Thyroid gland (tissue), 4 donors: ENCODE measurements at regions not wholly inside any gene's neighbourhood (a gene's known extent, or its start where the extent isn't known, plus 50 kb on each side); places are given as distances from the start of the nearest gene placed in this dataset.

Experiments used
- DNase-seq, 2 donors: peaks; one replicate each; pipeline ENCODE4 v3.0.0-alpha.2; 2019
- H3K27ac ChIP-seq, 3 donors: fragments of 200-600 bp; sonication (generic); 1 replicate in 2 of 3; 2 replicates in 1 of 3; pipeline ENCODE4 v1.5.1; 2016 to 2019; ENCODE audit warnings: mild to moderate bottlenecking in 1 of 3, moderate library complexity in 1 of 3
- H3K27me3 ChIP-seq: fragments of 200-600 bp; sonication (generic); one replicate; pipeline ENCODE4 v1.5.1; 2019
- H3K36me3 ChIP-seq, 2 donors: fragments of 200-600 bp; sonication (generic); one replicate each; pipeline ENCODE4 v1.5.1; 2016 to 2019
- H3K4me1 ChIP-seq, 2 donors: fragments of 200-600 bp; sonication (generic); one replicate each; pipeline ENCODE4 v1.5.1; 2017 to 2019
- H3K4me3 ChIP-seq, 3 donors: fragments of 200-600 bp; sonication (generic); replicated peaks in 1 of 3; 1 replicate in 2 of 3; 2 replicates in 1 of 3; pipeline ENCODE4 v1.5.1; 2016; ENCODE audit warnings: mild to moderate bottlenecking in 1 of 3
- H3K9me3 ChIP-seq: fragments of 200-600 bp; sonication (generic); one replicate; pipeline ENCODE4 v1.5.1; 2017
- POLR2A ChIP-seq, 2 donors: fragments of 450-650 bp; IDR thresholded peaks; one replicate each; pipeline ENCODE4 v1.6.1; 2017; ENCODE audit warnings: antibody characterized with exemption in 2 of 2, mild to moderate bottlenecking in 2 of 2, moderate library complexity in 1 of 2
- WGBS, 2 donors: methylation state at CpG; one replicate each; pipeline ENCODE4 v1.1.5; 2017; 5-methylcytosine and 5-hydroxymethylcytosine counted together
- intact Hi-C: fragments of 100-400 bp; cut with DNase I; formaldehyde crosslinking; loops from one replicate; pipeline ENCODE4 v1.15.1; 2023
- TF ChIP-seq, protein P1 (sequence below), 6 experiments: fragments of 200-600 bp in 3 of 6; fragments of 450-650 bp in 3 of 6; sonication (generic) in 3 of 6; IDR thresholded peaks; one replicate each; pipeline ENCODE4 v1.5.1; 2016 to 2019; ENCODE audit warnings: antibody characterized with exemption in 6 of 6, mild to moderate bottlenecking in 2 of 6, inconsistent platforms in 1 of 6, moderate library complexity in 1 of 6

DNA sequence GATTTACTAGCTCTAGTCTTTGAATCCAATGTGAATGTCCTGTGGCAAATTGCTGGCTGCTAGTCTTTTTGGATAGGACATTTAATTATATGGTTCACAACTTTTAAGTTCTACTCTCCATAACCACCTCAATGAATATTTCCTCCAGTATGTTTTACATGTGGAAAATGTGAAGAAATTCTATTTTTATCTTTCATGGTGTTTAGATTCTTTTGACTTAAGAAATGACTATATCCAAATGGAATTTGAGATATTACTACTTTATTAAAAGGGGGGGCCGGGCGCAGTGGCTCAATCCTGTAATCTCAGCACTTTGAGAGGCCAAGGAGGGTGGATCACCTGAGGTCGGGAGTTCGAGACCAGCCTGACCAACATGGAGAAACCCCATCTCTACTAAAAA is 202.0 kb downstream of the ARL4A start:
- no peak overlapping the region for H3K27ac ChIP-seq
- intact Hi-C loops = no loop called here

DNA sequence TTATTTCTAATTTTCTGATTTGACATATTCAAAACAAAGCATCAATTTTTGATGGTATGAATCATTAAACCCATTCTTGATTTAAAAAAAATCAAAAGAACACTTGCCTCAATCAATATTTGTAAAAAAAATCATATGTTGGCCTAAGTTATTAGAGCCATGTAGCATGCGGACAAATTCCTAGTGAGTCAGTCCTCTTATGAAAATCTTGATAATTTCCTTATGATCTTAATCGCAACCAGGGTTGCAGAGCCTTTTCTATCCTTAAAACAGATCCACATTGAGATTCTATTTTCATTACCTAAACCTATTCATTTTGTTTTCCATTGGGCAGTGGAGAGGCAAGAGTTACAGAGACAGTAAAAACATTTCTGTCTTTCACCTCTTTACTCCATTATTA is 203.2 kb downstream of the ARL4A start:
- Histone ChIP-seq H3K36me3 (no peaks in the 10 kb centered on the region), H3K27ac (no peak overlapping the region), H3K27me3 (no peaks in the 10 kb centered on the region), H3K4me1 (no peaks in the 10 kb centered on the region), H3K4me3 (no peak overlapping the region), H3K9me3 (no peaks in the 10 kb centered on the region)
- DNase-seq = no peak
- intact Hi-C loops = no loop called here
- TF ChIP-seq, protein P1, sequence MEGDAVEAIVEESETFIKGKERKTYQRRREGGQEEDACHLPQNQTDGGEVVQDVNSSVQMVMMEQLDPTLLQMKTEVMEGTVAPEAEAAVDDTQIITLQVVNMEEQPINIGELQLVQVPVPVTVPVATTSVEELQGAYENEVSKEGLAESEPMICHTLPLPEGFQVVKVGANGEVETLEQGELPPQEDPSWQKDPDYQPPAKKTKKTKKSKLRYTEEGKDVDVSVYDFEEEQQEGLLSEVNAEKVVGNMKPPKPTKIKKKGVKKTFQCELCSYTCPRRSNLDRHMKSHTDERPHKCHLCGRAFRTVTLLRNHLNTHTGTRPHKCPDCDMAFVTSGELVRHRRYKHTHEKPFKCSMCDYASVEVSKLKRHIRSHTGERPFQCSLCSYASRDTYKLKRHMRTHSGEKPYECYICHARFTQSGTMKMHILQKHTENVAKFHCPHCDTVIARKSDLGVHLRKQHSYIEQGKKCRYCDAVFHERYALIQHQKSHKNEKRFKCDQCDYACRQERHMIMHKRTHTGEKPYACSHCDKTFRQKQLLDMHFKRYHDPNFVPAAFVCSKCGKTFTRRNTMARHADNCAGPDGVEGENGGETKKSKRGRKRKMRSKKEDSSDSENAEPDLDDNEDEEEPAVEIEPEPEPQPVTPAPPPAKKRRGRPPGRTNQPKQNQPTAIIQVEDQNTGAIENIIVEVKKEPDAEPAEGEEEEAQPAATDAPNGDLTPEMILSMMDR (IDR thresholded peaks at IDR 0.05) = no peak
- no peak for TF ChIP-seq POLR2A (IDR thresholded peaks at IDR 0.05)
- 97 to 98% methylated on average over 2 of the region's 2 CpGs for WGBS, 2 donors

More for the DNA sequence above, 202.0 kb downstream of the ARL4A start:
- H3K4me1 ChIP-seq = no peaks in the 10 kb centered on the region
- no peak overlapping the region for H3K4me3 ChIP-seq
- TF ChIP-seq, protein P1 (IDR thresholded peaks at IDR 0.05) = no peak
- TF ChIP-seq POLR2A (IDR thresholded peaks at IDR 0.05) = no peak
- DNase-seq = no peak
- no peaks in the 10 kb centered on the region for H3K9me3 ChIP-seq
- H3K27me3 ChIP-seq = no peaks in the 10 kb centered on the region
- 89 to 95% methylated on average over 4 of the region's 4 CpGs for WGBS, 2 donors
- H3K36me3 ChIP-seq = no peaks in the 10 kb centered on the region

DNA sequence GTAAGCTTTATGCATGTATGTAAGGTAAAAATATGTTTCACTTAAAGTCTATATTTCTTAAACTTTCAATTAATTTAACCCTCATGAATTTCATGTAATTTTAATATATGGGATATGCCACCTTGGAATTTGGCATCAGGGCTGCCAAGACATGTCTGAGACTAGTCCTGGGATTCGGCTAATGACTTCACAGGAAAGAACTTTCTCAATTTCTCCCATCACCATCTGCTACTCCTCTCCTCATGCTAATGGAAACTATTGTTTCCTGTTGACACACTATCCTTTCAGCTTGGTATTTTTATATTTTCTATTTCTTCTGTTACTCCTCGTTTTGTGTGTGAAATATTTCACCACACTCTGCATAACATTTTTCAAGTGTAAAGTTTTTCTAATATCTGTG is 205.9 kb downstream of the ARL4A start:
- H3K9me3 ChIP-seq = no peaks in the 10 kb centered on the region
- intact Hi-C loops = no loop called here
- WGBS, 2 donors = 73 to 79% methylated on average over 2 of the region's 2 CpGs
- no peak for DNase-seq
- TF ChIP-seq POLR2A (IDR thresholded peaks at IDR 0.05) = no peak
- TF ChIP-seq, protein P1 (IDR thresholded peaks at IDR 0.05) = no peak
- no peaks in the 10 kb centered on the region for H3K4me1 ChIP-seq
- no peak overlapping the region for H3K4me3 ChIP-seq
- H3K36me3 ChIP-seq = no peaks in the 10 kb centered on the region
- H3K27me3 ChIP-seq = no peaks in the 10 kb centered on the region
- H3K27ac ChIP-seq = no peak overlapping the region

DNA sequence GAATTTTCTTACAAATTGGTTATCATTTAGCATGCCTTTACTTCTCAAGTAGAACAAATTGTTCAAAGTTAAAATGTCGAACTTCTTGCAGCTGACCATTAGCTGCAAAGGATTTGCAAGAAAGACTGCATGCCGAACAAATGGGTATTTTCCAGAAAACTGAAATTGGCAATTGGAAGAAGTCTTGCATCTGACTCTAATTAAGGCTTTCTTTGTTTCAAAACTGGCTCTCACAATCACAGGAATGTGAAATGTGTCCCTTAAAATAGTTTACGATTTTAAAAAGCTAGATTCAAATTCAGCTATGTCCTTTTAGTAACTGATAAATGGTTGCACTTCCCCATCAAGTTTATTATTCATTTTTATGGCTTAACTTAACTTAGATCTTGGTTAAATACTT is 207.9 kb downstream of the ARL4A start:
- 88 to 90% methylated on average over 3 of the region's 3 CpGs for WGBS, 2 donors
- intact Hi-C loops = no loop called here

DNA sequence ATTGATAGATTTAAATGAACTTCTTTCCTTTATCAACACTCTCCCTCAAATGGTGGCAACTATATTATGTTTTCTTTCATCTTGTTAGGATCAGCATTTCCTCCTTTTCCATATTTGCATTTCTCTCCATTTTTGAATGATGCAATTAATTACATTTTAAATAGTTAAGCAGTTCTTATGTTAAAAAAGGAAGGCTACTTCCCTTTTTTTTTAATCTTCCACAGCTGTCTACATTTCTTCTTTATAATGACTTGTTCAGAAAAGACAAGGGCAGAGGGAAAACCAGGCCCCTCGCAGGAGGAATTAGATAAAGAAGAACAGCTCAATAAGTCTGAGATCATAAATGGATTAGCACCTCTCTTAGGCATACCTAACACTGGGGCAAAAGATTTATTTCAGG is 208.9 kb downstream of the ARL4A start:
- Histone ChIP-seq H3K4me3 (no peak overlapping the region), H3K9me3 (no peaks in the 10 kb centered on the region), H3K27ac (no peak overlapping the region), H3K27me3 (no peaks in the 10 kb centered on the region), H3K36me3 (no peaks in the 10 kb centered on the region), H3K4me1 (no peaks in the 10 kb centered on the region)
- 75 to 77% methylated on average over 1 of the region's 1 CpG for WGBS, 2 donors
- DNase-seq = no peak
- TF ChIP-seq, protein P1 (IDR thresholded peaks at IDR 0.05) = no peak
- no peak for TF ChIP-seq POLR2A (IDR thresholded peaks at IDR 0.05)
- intact Hi-C loops = no loop called here

More for the DNA sequence above, 207.9 kb downstream of the ARL4A start:
- Histone ChIP-seq H3K4me1 (no peaks in the 10 kb centered on the region), H3K9me3 (no peaks in the 10 kb centered on the region), H3K4me3 (no peak overlapping the region), H3K36me3 (no peaks in the 10 kb centered on the region), H3K27me3 (no peaks in the 10 kb centered on the region), H3K27ac (no peak overlapping the region)
- DNase-seq = no peak
- TF ChIP-seq POLR2A (IDR thresholded peaks at IDR 0.05) = no peak
- TF ChIP-seq, protein P1 (IDR thresholded peaks at IDR 0.05) = no peak
